Mucosa of descending colon (tissue), 3 donors: ENCODE measurements at regions not wholly inside any gene's neighbourhood (a gene's known extent, or its start where the extent isn't known, plus 50 kb on each side); places are given as distances from the start of the nearest gene placed in this dataset.

Experiments
- ATAC-seq: fragments of 200-7000 bp; cut with Tn5 transposase; one replicate; pipeline ENCODE4 v1.9.1; 2020; ENCODE audit warnings: mild to moderate bottlenecking, moderate library complexity
- DNase-seq, 3 donors: peaks; one replicate each; pipeline ENCODE4 v3.0.0-alpha.2; 2020
- H3K36me3 ChIP-seq: fragments of 200-600 bp; one replicate; pipeline ENCODE4 v1.8.0; 2021; ENCODE audit warnings: low read depth, mild to moderate bottlenecking
- H3K4me1 ChIP-seq: fragments of 200-600 bp; one replicate; pipeline ENCODE4 v1.8.0; 2021; ENCODE audit warnings: low read depth, mild to moderate bottlenecking
- H3K4me3 ChIP-seq: fragments of 200-600 bp; one replicate; pipeline ENCODE4 v1.8.0; 2021; ENCODE audit warnings: mild to moderate bottlenecking
- H3K9me3 ChIP-seq: fragments of 200-600 bp; one replicate; pipeline ENCODE4 v1.8.0; 2021; ENCODE audit warnings: mild to moderate bottlenecking
- CTCF ChIP-seq: fragments of 200-600 bp; IDR thresholded peaks from one replicate; pipeline ENCODE4 v1.8.0; 2022; ENCODE audit warnings: antibody characterized with exemption, mild to moderate bottlenecking
- intact Hi-C, 2 donors: fragments of 100-400 bp; cut with DNase I in 1 of 2; cut with micrococcal nuclease in 1 of 2; formaldehyde crosslinking; loops; one replicate each; pipeline versions ENCODE4 v1.11.0 to v1.11.1; 2022; cut with DNase I, micrococcal nuclease
- donor health status: DM: no; HTN: no; CAD: no; lungs with moderate emphysema.
- donor health status: DM: no; HTN: no; CAD: no.
- donor health status: DM: no; HTN: yes; CAD: no.

- Histone ChIP-seq H3K4me3 (no peak overlapping the region), H3K9me3 (peaks cover 1% of the 10 kb centered on the region), H3K36me3 (no peaks in the 10 kb centered on the region), H3K4me1 (no peaks in the 10 kb centered on the region)
- ATAC-seq (no peak), DNase-seq (no peak)
- TF ChIP-seq CTCF, result no peak
- intact Hi-C loops, result no loop called here
Observed at GRCh38 chr9:103721056-103721455, 373.1 kb upstream of the SMC2 start.

- no peaks in the 10 kb centered on the region for H3K36me3 ChIP-seq
- no peak for TF ChIP-seq CTCF
- intact Hi-C loops, result no loop called here
- H3K9me3 ChIP-seq, result no peaks in the 10 kb centered on the region
- no peak for DNase-seq
- no peak overlapping the region for H3K4me3 ChIP-seq
- no peak for ATAC-seq
- H3K4me1 ChIP-seq, result no peaks in the 10 kb centered on the region
Observed at GRCh38 chr9:103730866-103731265, 363.2 kb upstream of the SMC2 start.

DNA sequence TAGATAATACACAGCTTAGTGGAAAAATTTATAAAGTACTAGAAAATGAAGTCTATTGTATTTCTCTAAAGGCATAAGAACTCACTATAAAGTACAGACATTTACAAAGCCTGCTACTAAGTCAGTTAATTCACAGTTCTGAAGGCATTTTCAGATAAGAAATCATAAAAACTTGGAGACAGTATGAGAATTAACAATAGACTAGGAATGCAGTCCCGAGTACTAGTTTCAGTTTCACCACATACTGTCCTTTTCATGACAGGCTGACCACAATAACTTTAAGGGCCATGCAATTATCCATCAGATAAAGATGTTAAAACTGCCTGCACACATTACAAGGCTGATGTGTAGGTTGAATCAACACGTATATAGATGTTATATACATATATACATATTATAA, 362.6 kb upstream of the SMC2 start:
- Histone ChIP-seq H3K9me3 (no peaks in the 10 kb centered on the region), H3K4me1 (no peaks in the 10 kb centered on the region), H3K36me3 (no peaks in the 10 kb centered on the region), H3K4me3 (no peak overlapping the region)
- intact Hi-C loops, result no loop called here
- DNase-seq, result no peak
- no peak for TF ChIP-seq CTCF
- ATAC-seq, result no peak

DNA sequence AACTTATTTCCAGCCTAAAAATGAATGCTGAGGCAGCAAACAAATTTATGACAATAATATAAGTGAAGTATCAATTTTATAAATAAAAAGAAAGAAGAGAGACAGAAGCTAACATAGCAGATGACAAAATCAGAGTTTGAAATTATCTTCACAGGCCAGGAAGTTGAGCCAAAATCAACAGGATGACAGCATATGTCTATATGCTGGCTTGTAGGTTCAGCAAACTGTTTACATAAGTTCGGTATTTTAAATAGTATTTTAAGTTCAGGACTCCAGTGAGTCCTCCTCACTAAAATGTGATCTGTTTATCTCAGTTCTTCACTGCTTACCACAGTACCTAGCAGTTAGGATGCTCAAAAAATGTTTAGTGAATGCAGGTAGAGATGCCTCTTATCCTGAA, 359.6 kb upstream of the SMC2 start:
- no peak for ATAC-seq
- intact Hi-C loops, result no loop called here
- no peaks in the 10 kb centered on the region for H3K36me3 ChIP-seq
- TF ChIP-seq CTCF, result no peak
- H3K4me3 ChIP-seq, result no peak overlapping the region
- no peak for DNase-seq
- no peaks in the 10 kb centered on the region for H3K4me1 ChIP-seq
- no peaks in the 10 kb centered on the region for H3K9me3 ChIP-seq

DNA sequence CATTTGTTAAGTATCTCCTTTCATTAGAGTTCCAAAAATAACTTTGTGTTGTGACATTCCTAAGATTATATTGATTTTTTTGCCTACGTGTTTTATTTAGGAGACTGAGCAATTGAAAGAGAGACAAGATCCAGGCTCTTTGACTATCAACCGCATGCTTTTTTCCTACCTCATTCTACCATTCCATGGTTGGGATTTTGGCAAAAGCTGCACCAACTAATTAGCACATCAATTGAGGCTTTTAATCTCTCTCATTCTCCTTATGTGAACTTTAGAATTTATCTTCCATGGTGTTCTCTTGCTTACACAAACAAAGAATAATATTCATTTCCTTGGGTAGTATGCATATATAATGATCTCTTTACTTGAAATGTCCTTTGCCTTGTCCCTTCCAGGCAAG, 338.7 kb upstream of the SMC2 start:
- H3K36me3 ChIP-seq, result no peaks in the 10 kb centered on the region
- no peak for TF ChIP-seq CTCF
- no peaks in the 10 kb centered on the region for H3K9me3 ChIP-seq
- no peak for DNase-seq
- no peaks in the 10 kb centered on the region for H3K4me1 ChIP-seq
- intact Hi-C loops, result no loop called here
- no peak overlapping the region for H3K4me3 ChIP-seq
- no peak for ATAC-seq

- no peak for DNase-seq
- Histone ChIP-seq H3K4me3 (no peak overlapping the region), H3K9me3 (no peaks in the 10 kb centered on the region), H3K36me3 (no peaks in the 10 kb centered on the region), H3K4me1 (no peaks in the 10 kb centered on the region)
- no peak for ATAC-seq
- no peak for TF ChIP-seq CTCF
- intact Hi-C loops, result no loop called here
Observed at GRCh38 chr9:103755986-103756385, 338.1 kb upstream of the SMC2 start.
